ENCODE measurements at regions not wholly inside any gene's neighbourhood (a gene's known extent, or its start where the extent isn't known, plus 50 kb on each side); places are given as distances from the start of the nearest gene placed in this dataset.

DNA sequence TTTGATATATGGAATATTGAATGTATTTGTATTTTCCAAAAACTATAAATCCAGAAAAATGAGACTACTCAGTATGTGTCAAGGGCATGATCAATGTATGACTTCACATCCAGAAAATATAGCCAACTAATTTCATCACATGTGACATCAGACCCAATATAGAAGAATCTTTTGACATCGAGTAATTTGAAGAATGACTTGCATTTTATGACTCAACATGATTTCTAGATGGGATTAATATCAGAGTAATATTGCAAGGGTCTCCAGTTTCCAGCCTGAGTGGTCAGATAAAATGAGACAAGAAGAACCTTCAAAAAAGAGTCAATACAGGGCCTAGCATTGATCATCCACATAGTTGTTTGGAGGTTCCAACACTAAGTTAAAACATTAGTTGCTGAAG, 467.5 kb upstream of the PAPPA start:
- DNase-seq = no peak
- H3K4me2 ChIP-seq (ENCODE audit: low read depth, low read length) = no peak overlapping the region
- H3F3A ChIP-seq (ENCODE audit: insufficient read depth, low read length) = no peaks in the 10 kb centered on the region
- no peaks in the 10 kb centered on the region for H4K20me1 ChIP-seq (ENCODE audit: insufficient read depth, low read length)
- H3K27me3 ChIP-seq (replicated peaks; ENCODE audit: insufficient read depth, low read length) = no peaks in the 10 kb centered on the region
- H3K27ac ChIP-seq (ENCODE audit: low read length) = no peak overlapping the region
- TF ChIP-seq EZH2 (optimal IDR thresholded peaks at IDR 0.05; ENCODE audit: low read depth, low read length) (no peak), EZH2phosphoT487 (IDR thresholded peaks at IDR 0.05; ENCODE audit: low read length) (no peak)
- TF ChIP-seq, protein P1, sequence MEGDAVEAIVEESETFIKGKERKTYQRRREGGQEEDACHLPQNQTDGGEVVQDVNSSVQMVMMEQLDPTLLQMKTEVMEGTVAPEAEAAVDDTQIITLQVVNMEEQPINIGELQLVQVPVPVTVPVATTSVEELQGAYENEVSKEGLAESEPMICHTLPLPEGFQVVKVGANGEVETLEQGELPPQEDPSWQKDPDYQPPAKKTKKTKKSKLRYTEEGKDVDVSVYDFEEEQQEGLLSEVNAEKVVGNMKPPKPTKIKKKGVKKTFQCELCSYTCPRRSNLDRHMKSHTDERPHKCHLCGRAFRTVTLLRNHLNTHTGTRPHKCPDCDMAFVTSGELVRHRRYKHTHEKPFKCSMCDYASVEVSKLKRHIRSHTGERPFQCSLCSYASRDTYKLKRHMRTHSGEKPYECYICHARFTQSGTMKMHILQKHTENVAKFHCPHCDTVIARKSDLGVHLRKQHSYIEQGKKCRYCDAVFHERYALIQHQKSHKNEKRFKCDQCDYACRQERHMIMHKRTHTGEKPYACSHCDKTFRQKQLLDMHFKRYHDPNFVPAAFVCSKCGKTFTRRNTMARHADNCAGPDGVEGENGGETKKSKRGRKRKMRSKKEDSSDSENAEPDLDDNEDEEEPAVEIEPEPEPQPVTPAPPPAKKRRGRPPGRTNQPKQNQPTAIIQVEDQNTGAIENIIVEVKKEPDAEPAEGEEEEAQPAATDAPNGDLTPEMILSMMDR (IDR thresholded peaks at IDR 0.05; ENCODE audit: low read length) = no peak
- H2AFZ ChIP-seq (ENCODE audit: low read length) = no peak overlapping the region
- H3K79me2 ChIP-seq (ENCODE audit: low read length) = no peaks in the 10 kb centered on the region
- no peak overlapping the region for H3K9ac ChIP-seq (ENCODE audit: low read length)
- H3K36me3 ChIP-seq (replicated peaks; ENCODE audit: insufficient read depth, low read length) = no peaks in the 10 kb centered on the region
- no peak overlapping the region for H3K4me3 ChIP-seq (ENCODE audit: low read length)
- H3K4me1 ChIP-seq (ENCODE audit: low read length) = no peaks in the 10 kb centered on the region
- H3K9me3 ChIP-seq (replicated peaks; ENCODE audit: insufficient read depth, low read length) = no peaks in the 10 kb centered on the region
- no peaks in the 10 kb centered on the region for H3K9me2 ChIP-seq (replicated peaks; ENCODE audit: insufficient read depth, low read length)

DNA sequence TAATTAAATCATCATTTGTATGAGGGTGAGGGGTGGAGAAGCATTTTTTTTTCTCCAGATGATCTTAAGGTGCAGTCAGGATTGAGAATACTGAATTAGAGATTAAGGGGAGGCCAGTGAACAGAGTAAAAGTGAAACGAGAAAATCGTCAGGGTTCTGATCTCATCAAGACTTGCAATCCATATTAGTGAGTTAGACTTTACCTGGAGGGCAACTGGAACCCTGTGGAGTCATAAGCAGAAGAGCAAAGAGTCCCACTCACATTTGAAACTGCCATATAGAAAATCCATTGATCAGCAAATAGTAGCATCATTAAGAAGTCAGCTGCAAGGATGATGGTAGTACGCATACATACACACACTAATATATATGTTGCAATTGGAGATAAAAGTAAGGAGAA, 466.2 kb upstream of the PAPPA start:
- H3K27ac ChIP-seq (ENCODE audit: low read length) = no peak overlapping the region
- H3K9me2 ChIP-seq (replicated peaks; ENCODE audit: insufficient read depth, low read length) = no peaks in the 10 kb centered on the region
- H3K79me2 ChIP-seq (ENCODE audit: low read length) = no peaks in the 10 kb centered on the region
- DNase-seq = no peak
- H3K36me3 ChIP-seq (replicated peaks; ENCODE audit: insufficient read depth, low read length) = no peaks in the 10 kb centered on the region
- H3K4me1 ChIP-seq (ENCODE audit: low read length) = no peaks in the 10 kb centered on the region
- H2AFZ ChIP-seq (ENCODE audit: low read length) = no peak overlapping the region
- no peak for TF ChIP-seq EZH2 (optimal IDR thresholded peaks at IDR 0.05; ENCODE audit: low read depth, low read length)
- TF ChIP-seq EZH2phosphoT487 (IDR thresholded peaks at IDR 0.05; ENCODE audit: low read length) = no peak
- TF ChIP-seq, protein P1 (IDR thresholded peaks at IDR 0.05; ENCODE audit: low read length) = no peak
- H3K4me2 ChIP-seq (ENCODE audit: low read depth, low read length) = no peak overlapping the region
- H4K20me1 ChIP-seq (ENCODE audit: insufficient read depth, low read length) = no peaks in the 10 kb centered on the region
- H3K27me3 ChIP-seq (replicated peaks; ENCODE audit: insufficient read depth, low read length) = no peaks in the 10 kb centered on the region
- H3K9me3 ChIP-seq (replicated peaks; ENCODE audit: insufficient read depth, low read length) = no peaks in the 10 kb centered on the region
- no peak overlapping the region for H3K4me3 ChIP-seq (ENCODE audit: low read length)
- H3K9ac ChIP-seq (ENCODE audit: low read length) = no peak overlapping the region
- H3F3A ChIP-seq (ENCODE audit: insufficient read depth, low read length) = no peaks in the 10 kb centered on the region

DNA sequence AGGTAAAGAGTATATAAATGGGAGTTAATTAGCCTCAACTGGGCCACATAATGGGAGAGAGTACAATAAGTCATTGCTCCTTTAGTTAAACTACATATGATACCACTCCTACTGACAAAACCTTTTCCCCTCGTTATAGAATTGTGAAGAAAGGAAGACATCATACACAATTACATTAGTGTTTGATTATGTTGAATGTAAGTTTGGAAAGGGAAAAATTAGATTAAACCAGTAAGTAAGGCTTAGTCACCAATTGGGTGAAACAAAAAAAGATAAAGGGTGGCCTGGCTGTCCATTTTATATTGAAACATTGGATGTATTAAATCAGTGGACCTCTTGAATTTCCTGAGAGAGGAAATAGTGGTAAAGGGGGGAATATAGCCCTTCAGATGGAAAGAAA, 464.3 kb upstream of the PAPPA start:
- H3K9me2 ChIP-seq (replicated peaks; ENCODE audit: insufficient read depth, low read length) = no peaks in the 10 kb centered on the region
- no peak overlapping the region for H3K27ac ChIP-seq (ENCODE audit: low read length)
- no peak overlapping the region for H2AFZ ChIP-seq (ENCODE audit: low read length)
- TF ChIP-seq EZH2phosphoT487 (IDR thresholded peaks at IDR 0.05; ENCODE audit: low read length) (no peak), EZH2 (optimal IDR thresholded peaks at IDR 0.05; ENCODE audit: low read depth, low read length) (no peak)
- TF ChIP-seq, protein P1 (IDR thresholded peaks at IDR 0.05; ENCODE audit: low read length) = no peak
- H4K20me1 ChIP-seq (ENCODE audit: insufficient read depth, low read length) = no peaks in the 10 kb centered on the region
- no peak overlapping the region for H3K4me3 ChIP-seq (ENCODE audit: low read length)
- no peaks in the 10 kb centered on the region for H3K4me1 ChIP-seq (ENCODE audit: low read length)
- DNase-seq = no peak
- H3F3A ChIP-seq (ENCODE audit: insufficient read depth, low read length) = no peaks in the 10 kb centered on the region
- no peaks in the 10 kb centered on the region for H3K79me2 ChIP-seq (ENCODE audit: low read length)
- no peaks in the 10 kb centered on the region for H3K36me3 ChIP-seq (replicated peaks; ENCODE audit: insufficient read depth, low read length)
- H3K27me3 ChIP-seq (replicated peaks; ENCODE audit: insufficient read depth, low read length) = no peaks in the 10 kb centered on the region
- no peak overlapping the region for H3K4me2 ChIP-seq (ENCODE audit: low read depth, low read length)
- H3K9me3 ChIP-seq (replicated peaks; ENCODE audit: insufficient read depth, low read length) = no peaks in the 10 kb centered on the region
- H3K9ac ChIP-seq (ENCODE audit: low read length) = no peak overlapping the region
